ENCODE measurements at regions not wholly inside any gene's neighbourhood (a gene's known extent, or its start where the extent isn't known, plus 50 kb on each side); places are given as distances from the start of the nearest gene placed in this dataset.
"Not testable (repeated sequence)": the region's sequence is repeated elsewhere in the genome, so short reads cannot be mapped to it uniquely, and the experiment has no call there.

GRCh38 chr1:208737161-208737560 lies 493.0 kb upstream of the PLXNA2 start:
- Histone ChIP-seq H3K9me3 (ENCODE audit: control insufficient read depth, insufficient read depth, low read depth, low read length) (no peaks in the 10 kb centered on the region), H3K27me3 (ENCODE audit: control insufficient read depth, insufficient read depth, low read length) (no peaks in the 10 kb centered on the region), H3K36me3 (ENCODE audit: control insufficient read depth, insufficient read depth, low read length) (no peaks in the 10 kb centered on the region), H3K4me3 (ENCODE audit: low read depth in 2 of 2, low read length in 2 of 2) (no peak overlapping the region), H3K27ac (ENCODE audit: low read length) (no peak overlapping the region), H3K4me1 (ENCODE audit: control insufficient read depth, insufficient read depth, low read length) (no peaks in the 10 kb centered on the region)
- no peak for DNase-seq (ENCODE audit: low read depth, low spot score)
- no TSS peak for BruUV-seq (replicated peaks)
- no peak for ATAC-seq
- ChIA-PET CTCF (no interaction called here), POLR2A (no interaction called here)
- in situ Hi-C loops (cut with HindIII; ENCODE audit: low pct_unique_long_range_greater_than_20kb, low sequenced_read_pairs) (no loop called here), intact Hi-C loops (cut with micrococcal nuclease; ENCODE audit: unreplicated experiment) (no loop called here)
- no peak for TF ChIP-seq SIN3A (IDR thresholded peaks at IDR 0.05; ENCODE audit: borderline replicate concordance, insufficient read depth, low read depth, low read length)
- TF ChIP-seq POLR2AphosphoS5 (IDR thresholded peaks at IDR 0.05; ENCODE audit: low read depth, low read length) = no peak
- no peak for TF ChIP-seq CTCF (IDR thresholded peaks at IDR 0.05)
- no peak for TF ChIP-seq TCF7L2 (IDR thresholded peaks at IDR 0.05; ENCODE audit: low read depth, low read length)
- no peak for TF ChIP-seq REST (IDR thresholded peaks at IDR 0.05; ENCODE audit: insufficient read depth in 1 of 2, low read depth in 2 of 2, low read length in 1 of 2)

GRCh38 chr1:208737922-208738321 lies 493.7 kb upstream of the PLXNA2 start:
- Histone ChIP-seq H3K27me3 (ENCODE audit: control insufficient read depth, insufficient read depth, low read length) (no peaks in the 10 kb centered on the region), H3K4me1 (ENCODE audit: control insufficient read depth, insufficient read depth, low read length) (no peaks in the 10 kb centered on the region), H3K9me3 (ENCODE audit: control insufficient read depth, insufficient read depth, low read depth, low read length) (no peaks in the 10 kb centered on the region), H3K36me3 (ENCODE audit: control insufficient read depth, insufficient read depth, low read length) (no peaks in the 10 kb centered on the region), H3K4me3 (ENCODE audit: low read depth in 2 of 2, low read length in 2 of 2) (no peak overlapping the region), H3K27ac (ENCODE audit: low read length) (no peak overlapping the region)
- no TSS peak for BruUV-seq (replicated peaks)
- intact Hi-C loops (cut with micrococcal nuclease; ENCODE audit: unreplicated experiment) = no loop called here
- in situ Hi-C loops (cut with HindIII; ENCODE audit: low pct_unique_long_range_greater_than_20kb, low sequenced_read_pairs) = no loop called here
- no peak for DNase-seq (ENCODE audit: low read depth, low spot score)
- no peak for ATAC-seq
- POLR2A ChIA-PET = no interaction called here
- CTCF ChIA-PET = no interaction called here
- TF ChIP-seq SIN3A (IDR thresholded peaks at IDR 0.05; ENCODE audit: borderline replicate concordance, insufficient read depth, low read depth, low read length) (no peak), REST (IDR thresholded peaks at IDR 0.05; ENCODE audit: insufficient read depth in 1 of 2, low read depth in 2 of 2, low read length in 1 of 2) (no peak), POLR2AphosphoS5 (IDR thresholded peaks at IDR 0.05; ENCODE audit: low read depth, low read length) (no peak), CTCF (IDR thresholded peaks at IDR 0.05) (no peak), TCF7L2 (IDR thresholded peaks at IDR 0.05; ENCODE audit: low read depth, low read length) (no peak)

GRCh38 chr1:208739636-208740035 lies 495.5 kb upstream of the PLXNA2 start:
- H3K9me3 ChIP-seq (ENCODE audit: control insufficient read depth, insufficient read depth, low read depth, low read length); intact Hi-C loops (cut with micrococcal nuclease; ENCODE audit: unreplicated experiment); CTCF ChIA-PET; in situ Hi-C loops (cut with HindIII; ENCODE audit: low pct_unique_long_range_greater_than_20kb, low sequenced_read_pairs); BruUV-seq (replicated peaks); H3K4me3 ChIP-seq (ENCODE audit: low read depth in 2 of 2, low read length in 2 of 2); H3K27me3 ChIP-seq (ENCODE audit: control insufficient read depth, insufficient read depth, low read length); H3K36me3 ChIP-seq (ENCODE audit: control insufficient read depth, insufficient read depth, low read length); DNase-seq (ENCODE audit: low read depth, low spot score); H3K4me1 ChIP-seq (ENCODE audit: control insufficient read depth, insufficient read depth, low read length); POLR2A ChIA-PET; ATAC-seq; H3K27ac ChIP-seq (ENCODE audit: low read length): not testable (repeated sequence)
